ENCODE measurements at regions not wholly inside any gene's neighbourhood (a gene's known extent, or its start where the extent isn't known, plus 50 kb on each side); places are given as distances from the start of the nearest gene placed in this dataset.

DNA sequence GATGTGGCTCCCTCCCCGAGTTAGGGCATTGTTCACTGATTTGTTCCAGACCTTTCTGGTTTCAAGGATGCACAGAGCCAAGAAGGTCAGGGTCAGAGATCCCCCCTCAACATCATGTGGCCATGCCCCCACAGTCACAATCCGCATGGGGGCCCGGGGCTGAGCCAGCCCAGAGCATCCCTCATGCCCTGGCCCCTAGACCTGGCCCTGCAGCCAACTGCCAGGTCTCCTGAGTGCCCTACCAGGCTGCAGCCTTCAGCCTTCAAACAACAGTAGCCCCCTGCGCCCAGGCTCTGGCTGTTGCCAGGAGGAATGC is 142.4 kb downstream of the CRYBB2 start:
- TF ChIP-seq, protein P1, sequence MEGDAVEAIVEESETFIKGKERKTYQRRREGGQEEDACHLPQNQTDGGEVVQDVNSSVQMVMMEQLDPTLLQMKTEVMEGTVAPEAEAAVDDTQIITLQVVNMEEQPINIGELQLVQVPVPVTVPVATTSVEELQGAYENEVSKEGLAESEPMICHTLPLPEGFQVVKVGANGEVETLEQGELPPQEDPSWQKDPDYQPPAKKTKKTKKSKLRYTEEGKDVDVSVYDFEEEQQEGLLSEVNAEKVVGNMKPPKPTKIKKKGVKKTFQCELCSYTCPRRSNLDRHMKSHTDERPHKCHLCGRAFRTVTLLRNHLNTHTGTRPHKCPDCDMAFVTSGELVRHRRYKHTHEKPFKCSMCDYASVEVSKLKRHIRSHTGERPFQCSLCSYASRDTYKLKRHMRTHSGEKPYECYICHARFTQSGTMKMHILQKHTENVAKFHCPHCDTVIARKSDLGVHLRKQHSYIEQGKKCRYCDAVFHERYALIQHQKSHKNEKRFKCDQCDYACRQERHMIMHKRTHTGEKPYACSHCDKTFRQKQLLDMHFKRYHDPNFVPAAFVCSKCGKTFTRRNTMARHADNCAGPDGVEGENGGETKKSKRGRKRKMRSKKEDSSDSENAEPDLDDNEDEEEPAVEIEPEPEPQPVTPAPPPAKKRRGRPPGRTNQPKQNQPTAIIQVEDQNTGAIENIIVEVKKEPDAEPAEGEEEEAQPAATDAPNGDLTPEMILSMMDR (conservative IDR thresholded peaks at IDR 0.05; ENCODE audit: low read length), result no peak
- no peak for TF ChIP-seq EZH2phosphoT487 (IDR thresholded peaks at IDR 0.05; ENCODE audit: borderline replicate concordance, low read depth, low read length)

Data from OCI-LY7 (cell line).